ENCODE measurements at regions not wholly inside any gene's neighbourhood (a gene's known extent, or its start where the extent isn't known, plus 50 kb on each side); places are given as distances from the start of the nearest gene placed in this dataset.
A peak's percentile ranks its signal among the peaks of the same experiment; 100 is the strongest.

DNA sequence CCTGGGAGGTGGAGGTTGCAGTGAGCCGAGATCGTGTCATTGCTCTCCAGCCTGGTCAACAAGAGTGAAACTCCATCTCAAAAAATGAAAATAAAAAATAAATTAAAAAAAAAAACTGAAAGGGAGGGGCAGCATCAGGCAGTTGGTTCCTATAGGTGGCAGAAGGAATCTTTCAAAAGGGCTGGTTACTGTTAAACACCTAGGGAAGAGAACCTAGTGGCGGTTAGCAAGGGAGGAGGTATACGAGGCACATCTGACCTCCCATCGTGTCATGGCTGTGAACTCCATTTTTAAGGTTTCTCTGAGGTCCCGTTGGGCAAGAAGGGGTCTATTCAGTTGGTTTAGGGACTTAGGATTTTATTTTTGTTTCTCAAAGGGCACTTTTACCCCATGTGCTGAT is 150.1 kb downstream of the SLC7A11 start:
- no peak overlapping the region for H3K4me3 Mint-ChIP-seq
- ATAC-seq (replicated peaks) (no peak), DNase-seq (no peak)
- peaks cover 0 to 1% of the 10 kb centered on the region in 2 donors for H3K4me1 Mint-ChIP-seq (ENCODE audit: low read depth in 2 of 2)
- no peak overlapping the region for H3K27ac Mint-ChIP-seq
- H3K9me3 Mint-ChIP-seq, result peaks cover 2 to 8% of the 10 kb centered on the region in 2 donors
- no peaks in the 10 kb centered on the region for H3K36me3 Mint-ChIP-seq (ENCODE audit: insufficient read depth)
- H3K27me3 Mint-ChIP-seq, result no peaks in the 10 kb centered on the region

DNA sequence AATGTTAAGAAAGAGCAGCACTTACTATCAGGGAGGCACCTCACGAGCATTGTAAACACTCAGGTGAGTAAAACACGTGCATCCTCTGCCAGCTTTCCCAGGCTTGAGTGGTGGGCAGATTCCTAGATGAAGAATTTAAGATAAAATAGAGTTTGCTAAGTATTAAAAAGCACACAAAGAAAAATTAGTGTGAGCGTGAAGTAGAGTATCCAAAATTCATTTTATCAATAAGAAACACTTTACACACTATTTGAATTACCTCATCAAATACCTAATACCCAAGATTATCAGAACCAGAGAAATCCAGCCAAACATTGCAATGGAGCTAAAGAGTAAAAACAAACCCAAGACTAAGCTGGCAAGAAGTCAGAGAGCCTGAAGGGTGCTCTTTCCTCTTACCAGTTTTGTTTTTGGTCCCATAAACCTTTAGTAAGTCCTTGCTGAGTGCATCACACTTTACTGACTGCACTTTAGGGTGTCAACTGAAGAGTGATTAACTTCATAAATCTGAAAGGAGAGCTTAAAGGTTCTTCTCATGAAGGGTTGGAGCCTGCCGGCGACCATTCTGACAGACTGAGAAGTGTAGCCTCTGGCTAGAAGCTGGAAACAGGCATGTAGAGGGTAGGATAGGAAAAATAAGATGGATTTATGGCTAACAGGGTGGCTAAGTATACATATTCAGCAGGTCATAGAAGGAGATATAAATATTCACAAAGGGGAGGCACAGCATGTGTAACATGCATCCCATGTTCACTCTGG is 151.1 kb downstream of the SLC7A11 start:
- Mint-ChIP-seq H3K27ac (no peak overlapping the region), H3K27me3 (no peaks in the 10 kb centered on the region), H3K4me1 (ENCODE audit: low read depth in 2 of 2) (peaks cover 0 to 1% of the 10 kb centered on the region in 2 donors), H3K9me3 (peaks cover 0 to 8% of the 10 kb centered on the region in 2 donors), H3K36me3 (ENCODE audit: insufficient read depth) (no peaks in the 10 kb centered on the region), H3K4me3 (no peak overlapping the region)
- ATAC-seq (replicated peaks) (no peak), DNase-seq (no peak)

DNA sequence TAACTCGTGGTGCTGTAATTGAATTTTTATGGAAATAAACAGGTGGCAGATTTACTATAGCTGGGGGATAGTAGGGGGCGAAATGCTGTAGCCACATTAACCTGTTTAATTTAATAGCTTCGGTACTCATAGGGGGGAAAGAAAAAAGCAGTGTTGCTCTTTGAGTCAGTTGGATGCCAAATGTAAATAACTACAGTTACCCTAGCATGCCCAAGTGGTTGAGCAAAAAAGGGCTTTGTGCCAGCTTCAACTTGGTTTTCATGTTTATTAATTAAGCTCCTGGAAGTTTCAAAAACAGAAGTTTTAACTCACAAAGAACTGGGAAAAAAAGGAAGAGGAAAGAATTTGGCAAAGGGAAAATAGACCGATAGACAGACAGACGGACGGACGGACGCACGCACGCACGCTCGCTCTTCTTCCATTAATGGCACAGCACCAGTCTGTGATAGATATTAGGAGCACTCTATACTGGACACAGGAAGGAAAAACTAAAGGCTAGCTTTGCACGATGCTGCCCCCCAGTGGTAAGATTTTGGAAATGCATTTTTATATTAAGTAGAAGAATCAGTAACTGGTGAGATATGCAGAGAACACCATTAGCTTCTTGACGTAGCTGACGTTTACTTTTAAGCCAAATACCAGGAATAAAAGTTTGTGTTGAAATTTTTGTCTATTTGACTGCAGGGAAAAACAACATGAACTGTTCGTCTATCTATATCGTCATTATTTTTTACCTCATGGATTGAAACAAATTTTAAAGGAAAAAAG is 151.8 kb downstream of the SLC7A11 start:
- H3K9me3 Mint-ChIP-seq, result peaks cover 0 to 8% of the 10 kb centered on the region in 2 donors
- no peak overlapping the region for H3K4me3 Mint-ChIP-seq
- DNase-seq (peak in 1 of 3 experiments; percentile 1), ATAC-seq (replicated peaks) (no peak)
- no peaks in the 10 kb centered on the region for H3K36me3 Mint-ChIP-seq (ENCODE audit: insufficient read depth)
- H3K27ac Mint-ChIP-seq, result no peak overlapping the region
- H3K27me3 Mint-ChIP-seq, result no peaks in the 10 kb centered on the region
- H3K4me1 Mint-ChIP-seq (ENCODE audit: low read depth in 2 of 2), result peaks cover 0 to 1% of the 10 kb centered on the region in 2 donors

DNA sequence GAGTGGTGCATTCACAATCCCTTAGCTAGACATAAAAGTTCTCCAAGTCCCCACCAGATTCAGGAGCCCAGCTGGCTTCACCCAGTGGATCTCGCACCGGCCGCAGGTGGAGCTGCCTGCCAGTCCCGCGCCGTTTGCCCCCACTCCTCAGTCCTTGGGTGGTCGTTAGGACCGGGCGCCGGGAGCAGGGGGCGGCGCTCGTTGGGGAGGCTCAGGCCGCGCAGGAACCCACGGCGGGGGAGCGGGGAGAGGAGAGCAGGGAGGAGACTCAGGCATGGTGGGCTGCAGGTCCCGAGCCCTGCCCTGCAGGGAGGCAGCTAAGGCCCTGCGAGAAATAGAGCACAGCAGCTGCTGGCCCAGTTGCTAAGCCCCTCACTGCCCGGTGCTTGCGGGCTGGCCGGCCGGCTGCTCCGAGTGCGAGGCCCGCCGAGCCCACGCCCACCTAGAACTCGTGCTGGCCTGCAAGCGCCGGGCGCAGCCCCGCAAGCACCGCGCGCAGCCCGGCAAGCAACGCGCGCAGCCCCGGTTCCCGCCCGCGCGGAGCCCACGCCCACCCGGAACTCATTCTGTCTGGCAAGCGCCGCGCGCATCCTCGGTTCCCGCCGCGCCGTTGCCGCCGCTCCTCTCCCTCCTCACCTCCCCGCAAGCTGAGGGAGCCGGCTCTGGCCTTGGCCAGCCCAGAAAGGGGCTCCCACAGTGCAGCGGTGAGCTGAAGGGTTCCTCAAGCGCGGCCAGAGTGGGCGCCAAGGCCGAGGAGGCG is 153.5 kb downstream of the SLC7A11 start:
- peaks cover 0 to 8% of the 10 kb centered on the region in 2 donors for H3K9me3 Mint-ChIP-seq
- no peaks in the 10 kb centered on the region for H3K36me3 Mint-ChIP-seq (ENCODE audit: insufficient read depth)
- ATAC-seq (replicated peaks) (no peak), DNase-seq (no peak)
- no peak overlapping the region for H3K27ac Mint-ChIP-seq
- peaks cover 0 to 1% of the 10 kb centered on the region in 2 donors for H3K4me1 Mint-ChIP-seq (ENCODE audit: low read depth in 2 of 2)
- H3K4me3 Mint-ChIP-seq, result no peak overlapping the region
- H3K27me3 Mint-ChIP-seq, result no peaks in the 10 kb centered on the region

DNA sequence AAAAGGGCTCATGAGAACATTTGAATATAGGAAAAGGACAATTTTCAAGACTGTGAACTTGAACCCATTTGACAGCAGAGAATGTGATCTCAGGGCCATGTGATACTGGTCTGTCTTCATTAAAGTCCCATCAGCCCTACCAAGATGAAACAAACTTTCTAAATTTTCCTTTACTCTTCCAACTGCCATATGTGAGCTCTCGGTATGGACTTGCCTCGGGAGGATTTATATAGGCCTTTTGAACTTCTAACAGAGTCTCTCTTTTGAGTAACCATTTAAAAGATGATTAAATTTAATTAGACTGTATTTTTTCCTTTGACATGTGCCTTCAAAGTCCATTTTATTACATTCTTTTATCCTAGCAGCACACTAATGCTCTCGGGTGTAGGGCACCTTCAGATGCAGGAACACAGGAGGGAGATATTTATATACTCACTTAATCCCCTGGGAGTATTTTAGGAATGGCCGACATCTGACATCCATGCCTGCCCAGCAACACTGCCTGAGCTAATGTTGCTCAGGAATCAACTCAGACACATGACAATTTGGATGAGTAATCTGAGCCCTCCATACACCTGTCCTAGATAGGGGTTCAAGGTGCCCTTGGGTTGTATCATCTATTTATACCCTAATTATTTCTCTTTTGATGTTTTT is 155.0 kb downstream of the SLC7A11 start:
- no peaks in the 10 kb centered on the region for H3K9me3 Mint-ChIP-seq
- no peak overlapping the region for H3K27ac Mint-ChIP-seq
- no peak overlapping the region for H3K4me3 Mint-ChIP-seq
- peaks cover 0 to 1% of the 10 kb centered on the region in 2 donors for H3K4me1 Mint-ChIP-seq (ENCODE audit: low read depth in 2 of 2)
- H3K27me3 Mint-ChIP-seq, result no peaks in the 10 kb centered on the region
- H3K36me3 Mint-ChIP-seq (ENCODE audit: insufficient read depth), result no peaks in the 10 kb centered on the region
- ATAC-seq (replicated peaks) (no peak), DNase-seq (no peak)

DNA sequence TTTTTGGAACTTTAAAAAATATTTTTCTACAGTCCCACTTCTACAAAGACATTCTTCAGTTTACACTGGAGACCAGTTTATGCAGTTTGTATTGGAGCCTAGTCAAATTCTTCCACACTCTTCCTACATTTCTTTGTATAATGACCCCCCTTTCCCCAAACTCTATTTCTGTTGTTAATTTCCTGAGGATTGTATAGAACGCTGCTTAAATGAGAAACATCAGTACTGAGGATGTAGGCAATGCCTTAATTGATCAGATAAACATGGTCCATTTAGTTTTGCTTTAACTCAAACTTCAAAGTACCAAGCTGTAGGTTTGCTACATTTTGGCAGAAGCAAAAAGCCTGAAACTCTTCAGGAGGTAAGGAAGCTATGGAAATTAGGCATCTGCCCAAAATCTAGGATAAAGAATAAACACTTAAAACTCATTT is 155.5 kb downstream of the SLC7A11 start:
- ATAC-seq (replicated peaks) (no peak), DNase-seq (no peak)
- Mint-ChIP-seq H3K4me3 (no peak overlapping the region), H3K27me3 (no peaks in the 10 kb centered on the region), H3K9me3 (no peaks in the 10 kb centered on the region), H3K4me1 (ENCODE audit: low read depth in 2 of 2) (peaks cover 0 to 1% of the 10 kb centered on the region in 2 donors), H3K27ac (no peak overlapping the region), H3K36me3 (ENCODE audit: insufficient read depth) (no peaks in the 10 kb centered on the region)

DNA sequence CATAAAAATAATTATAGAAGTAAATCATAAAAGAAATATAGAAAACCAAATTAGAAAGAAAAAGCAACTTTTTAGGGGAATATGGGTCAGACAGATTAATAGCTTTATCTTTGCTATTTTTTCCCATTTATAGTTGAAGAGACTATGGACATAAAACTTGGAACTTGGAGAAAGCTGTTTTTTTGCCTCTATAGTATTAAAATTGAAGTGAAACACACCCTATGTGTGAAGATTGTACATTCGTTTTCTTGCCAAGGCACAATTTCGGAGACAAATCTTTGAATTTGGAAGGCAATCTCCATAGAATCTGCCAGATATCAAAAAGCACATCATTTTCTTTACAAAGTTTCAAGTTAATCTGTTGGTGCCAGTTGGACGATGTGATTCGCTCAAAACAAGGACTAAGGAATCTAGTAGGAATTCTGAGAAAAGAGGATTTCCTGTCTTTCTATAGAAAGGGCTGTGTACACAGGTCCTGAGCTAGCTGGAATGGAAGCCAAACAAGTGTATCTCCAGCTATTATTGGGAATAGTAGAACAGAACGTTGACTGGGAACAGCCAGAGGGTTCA is 156.3 kb downstream of the SLC7A11 start:
- H3K9me3 Mint-ChIP-seq, result peaks cover 0 to 2% of the 10 kb centered on the region in 2 donors
- H3K36me3 Mint-ChIP-seq (ENCODE audit: insufficient read depth), result no peaks in the 10 kb centered on the region
- no peak overlapping the region for H3K4me3 Mint-ChIP-seq
- H3K27me3 Mint-ChIP-seq, result no peaks in the 10 kb centered on the region
- ATAC-seq (replicated peaks) (no peak), DNase-seq (no peak)
- H3K27ac Mint-ChIP-seq, result no peak overlapping the region
- peaks cover 0 to 1% of the 10 kb centered on the region in 2 donors for H3K4me1 Mint-ChIP-seq (ENCODE audit: low read depth in 2 of 2)

DNA sequence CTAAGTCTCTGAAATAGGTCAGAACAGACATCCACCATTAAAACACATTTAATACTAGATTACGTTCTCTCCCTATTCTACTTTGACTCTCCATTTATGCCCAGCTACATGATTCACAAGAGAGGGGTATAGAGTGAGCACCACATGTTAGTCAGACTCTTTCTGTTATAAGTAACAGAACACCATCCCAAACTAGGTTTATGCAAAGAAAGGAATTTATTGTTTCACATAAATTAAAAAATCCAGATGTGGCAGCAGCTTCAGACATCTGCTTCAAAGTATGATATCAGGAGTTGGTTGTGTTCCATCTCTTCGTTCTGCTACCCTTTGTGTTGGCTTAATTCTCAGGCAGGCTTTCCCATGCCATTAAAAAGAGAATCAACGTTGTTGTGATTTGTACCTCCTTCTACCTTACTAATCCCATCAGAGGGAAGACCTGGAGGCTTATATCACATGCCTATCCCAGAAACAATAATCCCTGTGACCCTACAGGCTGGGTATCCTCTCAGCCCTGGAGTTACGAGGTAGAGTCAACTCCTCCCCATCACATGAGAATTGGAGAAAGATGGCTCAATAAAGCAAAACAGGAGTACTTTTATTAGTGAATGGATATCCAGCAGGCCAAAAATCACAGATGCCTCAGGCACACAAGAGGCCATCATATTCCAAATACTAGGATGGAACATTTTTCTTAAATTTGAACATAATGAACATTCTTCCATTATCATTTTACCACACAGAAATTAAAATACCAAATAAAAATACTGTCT is 163.2 kb downstream of the SLC7A11 start:
- no peaks in the 10 kb centered on the region for H3K4me1 Mint-ChIP-seq (ENCODE audit: low read depth in 2 of 2)
- no peak for DNase-seq
- no peak overlapping the region for H3K4me3 Mint-ChIP-seq
- H3K27ac Mint-ChIP-seq, result no peak overlapping the region
- H3K27me3 Mint-ChIP-seq, result no peaks in the 10 kb centered on the region
- peaks cover 0 to 3% of the 10 kb centered on the region in 2 donors for H3K9me3 Mint-ChIP-seq
- H3K36me3 Mint-ChIP-seq (ENCODE audit: insufficient read depth), result no peaks in the 10 kb centered on the region
- no peak for ATAC-seq (replicated peaks)

DNA sequence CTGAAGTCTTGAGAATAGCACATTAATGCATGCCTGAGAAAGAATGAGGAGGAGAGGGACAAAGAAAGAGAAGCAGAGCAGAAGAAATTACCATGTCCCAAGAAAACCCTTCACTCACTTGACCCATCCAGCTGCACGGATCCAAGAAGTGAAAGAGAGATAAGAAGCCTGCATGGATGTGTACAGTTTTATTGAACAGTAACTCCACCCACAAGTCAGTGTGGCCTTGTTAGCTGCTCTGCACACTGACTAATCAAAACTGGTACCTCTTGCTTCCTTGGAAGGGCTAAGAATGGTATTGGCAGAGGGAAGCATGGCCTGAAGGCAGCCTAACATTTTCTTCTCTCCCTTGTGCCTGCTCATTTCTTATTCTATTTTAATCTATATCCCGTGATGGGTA is 163.9 kb downstream of the SLC7A11 start:
- no peak for DNase-seq
- peaks cover 0 to 3% of the 10 kb centered on the region in 2 donors for H3K9me3 Mint-ChIP-seq
- no peaks in the 10 kb centered on the region for H3K4me1 Mint-ChIP-seq (ENCODE audit: low read depth in 2 of 2)
- H3K4me3 Mint-ChIP-seq, result no peak overlapping the region
- no peak for ATAC-seq (replicated peaks)
- H3K27ac Mint-ChIP-seq, result no peak overlapping the region
- H3K27me3 Mint-ChIP-seq, result no peaks in the 10 kb centered on the region
- H3K36me3 Mint-ChIP-seq (ENCODE audit: insufficient read depth), result no peaks in the 10 kb centered on the region

DNA sequence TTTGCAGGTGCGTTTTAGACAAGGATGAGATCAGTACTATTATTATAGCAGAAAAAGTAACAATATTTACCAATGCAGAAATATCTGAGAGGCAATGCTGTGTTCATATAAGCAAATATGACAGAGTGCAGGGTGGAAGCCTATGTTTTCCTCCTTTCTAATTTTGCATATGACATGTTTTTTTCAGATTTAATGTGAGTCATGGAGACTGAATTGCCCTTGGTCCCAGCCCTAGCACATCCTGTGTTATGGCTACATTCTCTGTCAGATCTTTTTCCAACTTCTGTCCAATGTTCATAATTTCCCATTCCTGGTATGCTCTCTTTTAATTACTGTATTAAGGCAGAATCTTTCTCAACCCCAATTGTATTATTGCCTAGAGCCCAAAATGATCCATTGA is 165.6 kb downstream of the SLC7A11 start:
- DNase-seq, result no peak
- Mint-ChIP-seq H3K4me3 (no peak overlapping the region), H3K27ac (no peak overlapping the region), H3K27me3 (no peaks in the 10 kb centered on the region), H3K9me3 (peaks cover 0 to 3% of the 10 kb centered on the region in 2 donors), H3K4me1 (ENCODE audit: low read depth in 2 of 2) (no peaks in the 10 kb centered on the region), H3K36me3 (ENCODE audit: insufficient read depth) (no peaks in the 10 kb centered on the region)
- no peak for ATAC-seq (replicated peaks)

DNA sequence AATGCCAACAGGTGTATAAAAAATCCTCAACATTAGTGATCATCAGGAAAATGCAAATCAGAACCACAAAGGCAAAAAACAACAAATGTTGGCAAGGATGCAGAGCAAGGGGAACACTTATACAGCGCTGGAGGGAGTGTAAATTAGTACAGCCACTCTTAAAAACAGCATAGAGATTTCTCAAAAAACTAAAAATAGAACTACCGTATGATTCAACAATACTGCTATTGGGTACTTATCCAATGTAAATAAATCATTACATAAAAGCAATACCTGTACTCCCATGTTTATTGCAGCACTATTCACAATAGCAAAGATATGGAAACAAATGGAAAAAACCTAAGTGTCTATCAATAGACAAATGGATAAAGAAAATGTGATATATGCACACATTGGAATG is 171.3 kb downstream of the SLC7A11 start:
- no peak for DNase-seq
- Mint-ChIP-seq H3K4me1 (ENCODE audit: low read depth in 2 of 2) (no peaks in the 10 kb centered on the region), H3K9me3 (peaks cover 0 to 23% of the 10 kb centered on the region in 2 donors), H3K4me3 (no peak overlapping the region), H3K36me3 (ENCODE audit: insufficient read depth) (no peaks in the 10 kb centered on the region), H3K27ac (no peak overlapping the region), H3K27me3 (no peaks in the 10 kb centered on the region)
- no peak for ATAC-seq (replicated peaks)

DNA sequence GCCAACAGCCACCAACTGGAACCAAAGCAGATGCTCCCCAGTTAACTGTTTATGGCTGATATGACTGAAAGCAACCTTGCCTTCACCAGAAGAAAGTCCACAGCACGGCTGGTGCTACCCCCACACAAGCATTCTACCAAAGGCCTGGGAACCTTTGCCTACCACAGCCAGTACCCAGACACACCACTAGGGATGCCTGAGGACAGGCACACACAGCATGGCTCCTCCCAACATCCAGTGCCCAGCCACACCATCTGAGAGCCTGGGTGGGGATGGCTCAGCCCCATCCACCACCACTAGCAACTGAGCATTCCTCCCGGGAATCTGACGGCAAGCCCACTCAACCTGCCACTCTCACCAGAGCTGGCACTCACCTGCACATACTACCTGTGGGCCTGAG is 178.6 kb downstream of the SLC7A11 start:
- no peaks in the 10 kb centered on the region for H3K27me3 Mint-ChIP-seq
- DNase-seq (no peak), ATAC-seq (replicated peaks) (no peak)
- no peak overlapping the region for H3K4me3 Mint-ChIP-seq
- H3K27ac Mint-ChIP-seq, result no peak overlapping the region
- no peaks in the 10 kb centered on the region for H3K36me3 Mint-ChIP-seq (ENCODE audit: insufficient read depth)
- no peaks in the 10 kb centered on the region for H3K4me1 Mint-ChIP-seq (ENCODE audit: low read depth in 2 of 2)
- peaks cover 3 to 20% of the 10 kb centered on the region in 2 donors for H3K9me3 Mint-ChIP-seq
